ENCODE measurements at regions not wholly inside any gene's neighbourhood (a gene's known extent, or its start where the extent isn't known, plus 50 kb on each side); places are given as distances from the start of the nearest gene placed in this dataset.

DNA sequence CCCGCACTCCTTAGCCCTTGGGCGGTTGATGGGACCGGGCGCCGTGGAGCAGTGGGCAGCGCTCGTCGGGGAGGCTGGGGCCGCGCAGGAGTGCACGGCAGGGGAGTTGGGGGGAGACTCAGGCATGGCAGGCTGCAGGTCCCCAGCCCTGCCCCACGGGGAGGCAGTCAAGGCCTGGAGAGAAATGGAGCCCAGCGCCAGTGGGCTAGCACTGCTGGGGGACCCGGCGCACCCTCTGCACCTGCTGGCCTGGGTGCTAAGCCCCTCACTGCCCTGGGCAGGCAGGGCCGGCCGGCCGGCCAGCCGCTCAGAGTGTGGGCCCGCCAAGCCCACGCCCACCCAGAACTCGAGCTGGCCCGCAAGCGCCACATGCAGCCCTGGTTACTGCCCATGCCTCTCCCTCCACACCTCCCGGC is 147.2 kb upstream of the PITRM1 start:
- TF ChIP-seq, protein P1, sequence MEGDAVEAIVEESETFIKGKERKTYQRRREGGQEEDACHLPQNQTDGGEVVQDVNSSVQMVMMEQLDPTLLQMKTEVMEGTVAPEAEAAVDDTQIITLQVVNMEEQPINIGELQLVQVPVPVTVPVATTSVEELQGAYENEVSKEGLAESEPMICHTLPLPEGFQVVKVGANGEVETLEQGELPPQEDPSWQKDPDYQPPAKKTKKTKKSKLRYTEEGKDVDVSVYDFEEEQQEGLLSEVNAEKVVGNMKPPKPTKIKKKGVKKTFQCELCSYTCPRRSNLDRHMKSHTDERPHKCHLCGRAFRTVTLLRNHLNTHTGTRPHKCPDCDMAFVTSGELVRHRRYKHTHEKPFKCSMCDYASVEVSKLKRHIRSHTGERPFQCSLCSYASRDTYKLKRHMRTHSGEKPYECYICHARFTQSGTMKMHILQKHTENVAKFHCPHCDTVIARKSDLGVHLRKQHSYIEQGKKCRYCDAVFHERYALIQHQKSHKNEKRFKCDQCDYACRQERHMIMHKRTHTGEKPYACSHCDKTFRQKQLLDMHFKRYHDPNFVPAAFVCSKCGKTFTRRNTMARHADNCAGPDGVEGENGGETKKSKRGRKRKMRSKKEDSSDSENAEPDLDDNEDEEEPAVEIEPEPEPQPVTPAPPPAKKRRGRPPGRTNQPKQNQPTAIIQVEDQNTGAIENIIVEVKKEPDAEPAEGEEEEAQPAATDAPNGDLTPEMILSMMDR (IDR thresholded peaks at IDR 0.05), result no peak
- no peak for TF ChIP-seq EZH2 (IDR thresholded peaks at IDR 0.05; ENCODE audit: borderline replicate concordance, insufficient read depth, low read depth, low read length, poor library complexity, severe bottlenecking)

Measured in B cell (primary cell).